Fibroblast of mammary gland (primary cell): ENCODE measurements at regions not wholly inside any gene's neighbourhood (a gene's known extent, or its start where the extent isn't known, plus 50 kb on each side); places are given as distances from the start of the nearest gene placed in this dataset.
A peak's percentile ranks its signal among the peaks of the same experiment; 100 is the strongest.

Experiments used
- DNase-seq: peaks from one replicate; pipeline ENCODE4 v3.0.0-alpha.2; 2010; ENCODE audit warnings: low read depth
- H3K4me3 ChIP-seq: 2 replicates; pipeline ENCODE4 v1.5.1; 2011; ENCODE audit warnings: low read depth, mild to moderate bottlenecking, low read length, moderate library complexity; ENCODE audit not compliant: control insufficient read depth
- CTCF ChIP-seq: conservative IDR thresholded peaks from 2 replicates; pipeline ENCODE4 v1.5.1; 2011; ENCODE audit warnings: low read depth, low read length, inconsistent platforms; ENCODE audit not compliant: control insufficient read depth, insufficient read depth

DNA sequence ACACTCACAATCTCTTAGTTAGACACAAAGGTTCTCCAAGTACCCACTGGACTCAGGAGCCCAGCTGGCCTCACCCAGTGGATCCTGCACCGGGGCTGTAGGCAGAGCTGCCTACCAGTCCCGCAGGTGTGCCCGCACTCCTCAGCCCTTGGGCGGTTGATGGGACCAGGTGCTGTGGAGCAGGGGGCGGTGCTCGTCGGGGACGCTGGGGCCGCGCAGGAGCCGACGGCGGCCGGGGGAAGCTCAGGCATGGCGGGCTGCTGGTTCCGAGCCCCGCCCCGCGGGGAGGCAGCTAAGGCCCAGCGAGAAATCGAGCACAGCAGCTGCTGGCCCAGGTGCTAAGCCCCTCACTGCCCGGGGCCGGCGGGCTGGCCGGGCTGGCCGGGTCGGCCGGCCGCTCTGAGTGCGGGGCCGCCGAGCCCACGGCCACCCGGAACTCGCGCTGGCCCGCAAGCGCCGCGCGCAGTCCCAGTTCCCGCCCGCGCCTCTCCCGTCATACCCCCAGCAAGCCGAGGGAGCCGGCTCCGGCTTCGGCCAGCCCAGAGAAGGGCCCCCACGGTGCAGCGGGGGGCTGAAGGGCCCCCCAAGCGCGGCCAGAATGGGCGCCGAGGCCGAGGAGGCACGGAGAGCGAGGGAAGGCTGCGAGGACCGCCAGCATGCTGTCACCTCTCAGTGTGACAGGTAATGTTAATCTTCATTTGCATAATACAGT lies 506.8 kb downstream of the LRFN5 start:
- TF ChIP-seq CTCF: no peak
- no peak for DNase-seq
- H3K4me3 ChIP-seq: no peak overlapping the region

DNA sequence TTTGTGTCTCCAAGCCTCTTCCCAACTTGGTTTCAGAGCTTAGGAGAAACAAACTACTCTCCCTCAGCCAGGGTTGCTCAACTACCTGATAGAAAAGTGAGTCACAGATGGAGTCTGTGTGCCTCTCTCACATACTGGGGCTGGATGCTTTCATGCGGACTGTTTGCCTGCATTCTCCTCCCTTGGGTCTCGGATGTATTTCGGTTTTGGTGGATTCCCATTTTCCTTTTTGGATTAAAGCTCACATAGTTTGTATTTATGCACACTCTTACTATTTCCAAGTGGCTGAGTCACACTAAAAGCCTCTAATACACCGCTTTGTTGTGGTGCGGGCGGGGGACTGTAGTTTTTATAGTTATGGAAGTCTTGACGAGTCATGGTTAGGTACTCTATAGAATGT lies 505.4 kb downstream of the LRFN5 start:
- no peak for TF ChIP-seq CTCF
- no peak overlapping the region for H3K4me3 ChIP-seq
- peak; percentile 64 for DNase-seq

DNA sequence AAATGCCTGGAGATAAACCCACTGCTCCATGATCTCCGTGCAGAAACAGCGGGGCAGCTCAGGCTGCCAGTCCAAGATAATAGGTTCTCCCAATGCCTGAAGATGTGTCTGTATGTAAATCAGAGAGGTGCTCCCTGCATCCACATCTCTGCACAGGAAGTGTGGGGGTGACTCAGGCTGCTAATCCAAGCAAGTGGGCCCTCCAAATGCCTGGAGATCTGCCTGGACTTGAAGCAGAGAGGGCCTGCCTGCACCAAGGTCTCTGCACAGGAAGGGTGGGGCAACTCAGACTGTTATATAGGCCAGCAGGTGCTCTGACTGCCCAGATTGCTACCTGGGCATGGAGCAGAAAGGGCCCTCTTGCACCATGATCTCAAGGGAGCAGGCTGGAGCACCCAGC lies 504.7 kb downstream of the LRFN5 start:
- H3K4me3 ChIP-seq: no peak overlapping the region
- DNase-seq: no peak
- no peak for TF ChIP-seq CTCF

DNA sequence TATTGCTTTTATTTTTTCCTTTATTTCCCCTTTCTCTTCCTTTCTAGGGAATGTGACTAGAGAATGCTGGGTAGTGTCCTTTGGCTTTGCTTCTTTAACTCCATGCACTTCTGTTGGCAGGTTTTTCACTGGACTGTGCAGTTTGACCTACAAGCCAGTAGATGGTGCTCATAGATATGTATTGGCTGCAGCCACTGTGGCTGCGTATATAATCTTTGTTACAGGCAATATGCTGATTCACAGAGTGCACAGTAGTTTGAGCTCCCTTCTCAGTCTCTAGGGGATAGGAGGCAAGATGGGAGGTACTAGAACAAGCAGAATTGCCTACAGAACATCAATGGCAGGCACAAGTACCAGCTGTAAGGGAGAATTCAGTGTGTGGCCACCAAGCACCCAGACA lies 503.5 kb downstream of the LRFN5 start:
- peak; percentile 82 for DNase-seq
- H3K4me3 ChIP-seq: no peak overlapping the region
- TF ChIP-seq CTCF: peak; percentile 91

DNA sequence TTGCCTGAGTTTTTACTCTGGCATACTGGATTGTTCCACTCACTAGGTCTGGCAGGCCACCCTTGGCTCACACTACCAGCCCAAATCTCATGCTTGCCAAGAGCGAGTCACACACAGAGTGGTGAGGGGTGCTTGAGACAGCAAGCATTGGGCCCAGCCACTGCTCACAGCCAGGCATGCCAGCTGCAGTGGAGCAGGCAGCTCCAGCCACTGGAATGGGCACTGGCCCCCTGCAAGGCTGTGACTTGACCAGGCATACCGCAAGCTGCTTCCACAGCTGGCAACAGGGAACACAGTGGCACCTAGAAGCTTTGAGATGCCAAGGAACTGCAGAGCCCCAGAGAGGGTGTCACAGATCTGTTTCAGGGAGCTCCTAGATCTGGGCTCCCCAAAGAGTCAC lies 488.5 kb downstream of the LRFN5 start:
- peak; percentile 5 for DNase-seq
- TF ChIP-seq CTCF: no peak
- no peak overlapping the region for H3K4me3 ChIP-seq

GRCh38 chr14:42090122-42090521 lies 483.4 kb downstream of the LRFN5 start:
- TF ChIP-seq CTCF: no peak
- peak; percentile 8 for DNase-seq
- no peak overlapping the region for H3K4me3 ChIP-seq

DNA sequence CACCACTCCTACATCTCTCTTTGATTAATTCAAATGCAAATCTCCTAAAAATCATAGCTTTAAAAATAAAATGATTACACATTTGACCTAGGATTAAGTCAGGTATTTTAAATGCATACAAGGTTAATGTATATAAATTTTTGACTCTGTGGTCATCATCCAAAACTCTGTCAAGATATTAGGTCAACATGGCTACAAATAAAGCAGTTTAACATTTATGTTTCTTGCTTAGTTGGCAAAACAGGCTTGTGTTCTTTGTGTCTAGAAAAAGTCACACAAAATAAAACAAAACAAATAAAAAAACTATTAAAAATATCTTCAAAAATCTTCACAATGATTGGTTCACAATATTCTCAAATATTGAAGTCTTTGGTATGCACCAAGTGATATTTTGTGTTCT lies 473.2 kb downstream of the LRFN5 start:
- no peak for DNase-seq
- H3K4me3 ChIP-seq: no peak overlapping the region
- TF ChIP-seq CTCF: no peak
